Renal cortex interstitium (tissue), 11 donors: ENCODE measurements at regions not wholly inside any gene's neighbourhood (a gene's known extent, or its start where the extent isn't known, plus 50 kb on each side); places are given as distances from the start of the nearest gene placed in this dataset.
"Not testable (repeated sequence)": the region's sequence is repeated elsewhere in the genome, so short reads cannot be mapped to it uniquely, and the experiment has no call there.

Experiments used
- DNase-seq, 11 donors: peaks; one replicate each; pipeline ENCODE4 v3.0.0-alpha.2; 2013; ENCODE audit warnings: low read depth in 9 of 11, low spot score in 4 of 11; ENCODE audit errors: extremely low read depth in 1 of 11

GRCh38 chr13:82961757-82962156 lies 920.5 kb downstream of the SLITRK1 start:
- DNase-seq, result no peak

GRCh38 chr13:82952336-82952735 lies 929.9 kb downstream of the SLITRK1 start:
- DNase-seq, result not testable (repeated sequence)

- DNase-seq, result no peak
Observed at GRCh38 chr13:82947683-82948082, 934.6 kb downstream of the SLITRK1 start.

GRCh38 chr13:82947191-82947621 lies 935.1 kb downstream of the SLITRK1 start:
- peak in 4 of 11 donors; percentile 3 to 26 (median 13) for DNase-seq

- DNase-seq, result no peak
Observed at GRCh38 chr13:82938644-82939043, 943.6 kb downstream of the SLITRK1 start.

GRCh38 chr13:82934000-82934399 lies 948.3 kb downstream of the SLITRK1 start:
- no peak for DNase-seq

GRCh38 chr13:82925114-82925513 lies 957.2 kb downstream of the SLITRK1 start:
- no peak for DNase-seq

- no peak for DNase-seq
Observed at GRCh38 chr13:82917984-82918383, 964.3 kb downstream of the SLITRK1 start.

GRCh38 chr13:82912564-82912963 lies 969.7 kb downstream of the SLITRK1 start:
- no peak for DNase-seq

GRCh38 chr13:82905071-82905470 lies 977.2 kb downstream of the SLITRK1 start:
- DNase-seq, result no peak

GRCh38 chr13:82900453-82900852 lies 981.8 kb downstream of the SLITRK1 start:
- no peak for DNase-seq

GRCh38 chr13:82898586-82898985 lies 983.7 kb downstream of the SLITRK1 start:
- no peak for DNase-seq

- DNase-seq, result no peak
Observed at GRCh38 chr13:82879921-82880320, 1002.4 kb downstream of the SLITRK1 start.

- DNase-seq, result peak in 4 of 11 donors; percentile 1 to 9 (median 2)
Observed at GRCh38 chr13:82878536-82878935, 1003.7 kb downstream of the SLITRK1 start.

- DNase-seq, result no peak
Observed at GRCh38 chr13:82867284-82867683, 1015.0 kb downstream of the SLITRK1 start.

GRCh38 chr13:82850644-82851043 lies 1031.6 kb downstream of the SLITRK1 start:
- no peak for DNase-seq

GRCh38 chr13:82848766-82849165 lies 1033.5 kb downstream of the SLITRK1 start:
- no peak for DNase-seq

GRCh38 chr13:82847595-82847994 lies 1034.7 kb downstream of the SLITRK1 start:
- DNase-seq, result peak in 4 of 11 donors; percentile 0 to 4 (median 2)

GRCh38 chr13:82833923-82834322 lies 1048.4 kb downstream of the SLITRK1 start:
- DNase-seq, result no peak

GRCh38 chr13:82829040-82829439 lies 1053.2 kb downstream of the SLITRK1 start:
- DNase-seq, result no peak

GRCh38 chr13:82827724-82828123 lies 1054.5 kb downstream of the SLITRK1 start:
- DNase-seq, result no peak

- DNase-seq, result no peak
Observed at GRCh38 chr13:82822935-82823334, 1059.3 kb downstream of the SLITRK1 start.
